A673 (cell line): ENCODE measurements at regions not wholly inside any gene's neighbourhood (a gene's known extent, or its start where the extent isn't known, plus 50 kb on each side); places are given as distances from the start of the nearest gene placed in this dataset.

Source experiments
- BruUV-seq: library from RNA; stranded (reverse); fragments of 400-500 nt; replicated peaks from 2 replicates; lab custom pipeline; 2021; lab: Mats Ljungman, UMichigan
- CTCF ChIA-PET: fragments of 300-600 bp; sonication (Branson Sonifier 250); formaldehyde crosslinking; loops from one replicate; lab custom pipeline; 2022; ENCODE audit warnings: antibody characterized with exemption; lab: Charles Lee
- POLR2A ChIA-PET: fragments of 300-600 bp; sonication (Branson Sonifier 250); formaldehyde crosslinking; loops from one replicate; lab custom pipeline; 2022; ENCODE audit warnings: antibody characterized with exemption; ENCODE audit not compliant: low non-redundant PET; lab: Charles Lee
- DNase-seq: peaks from one replicate; pipeline ENCODE4 v3.0.0-alpha.2; 2015; ENCODE audit warnings: low spot score
- H3K27ac ChIP-seq: fragments of 200-600 bp; sonication (generic); 2 replicates; pipeline ENCODE4 v1.5.1; 2016; ENCODE audit warnings: mixed run types, low read depth, mild to moderate bottlenecking, mixed read lengths, antibody characterized with exemption, low read length; ENCODE audit not compliant: poor library complexity, severe bottlenecking
- H3K27me3 ChIP-seq: fragments of 200-600 bp; sonication (generic); replicated peaks from 2 replicates; pipeline ENCODE4 v1.6.1; 2017; ENCODE audit warnings: mixed run types, low read depth, mild to moderate bottlenecking, mixed read lengths, antibody characterized with exemption, low read length; ENCODE audit not compliant: insufficient read depth, poor library complexity
- H3K36me3 ChIP-seq: fragments of 200-600 bp; sonication (generic); 2 replicates; pipeline ENCODE4 v1.6.1; 2016; ENCODE audit warnings: mixed run types, mild to moderate bottlenecking, mixed read lengths, antibody characterized with exemption, low read length; ENCODE audit not compliant: insufficient read depth, poor library complexity, severe bottlenecking
- H3K4me1 ChIP-seq: fragments of 200-600 bp; sonication (generic); 2 replicates; pipeline ENCODE4 v1.6.1; 2017; ENCODE audit warnings: mixed run types, mild to moderate bottlenecking, mixed read lengths, antibody characterized with exemption, low read length; ENCODE audit not compliant: insufficient read depth, poor library complexity, severe bottlenecking
- H3K4me3 ChIP-seq: fragments of 200-600 bp; sonication (generic); 2 replicates; pipeline ENCODE4 v1.5.1; 2016; ENCODE audit warnings: low read depth, mixed run types, mild to moderate bottlenecking, mixed read lengths, low read length; ENCODE audit not compliant: poor library complexity, severe bottlenecking
- H3K9me3 ChIP-seq: fragments of 200-600 bp; sonication (generic); 2 replicates; pipeline ENCODE4 v1.6.1; 2016; ENCODE audit warnings: mixed run types, low read depth, mild to moderate bottlenecking, mixed read lengths, antibody characterized with exemption, low read length; ENCODE audit not compliant: poor library complexity, severe bottlenecking
- CTCF ChIP-seq: fragments of 300-800, 200-600 bp; sonication (generic); conservative IDR thresholded peaks from 2 replicates; pipeline ENCODE4 v1.5.1; 2017; ENCODE audit warnings: low read depth, mild to moderate bottlenecking, antibody characterized with exemption, low read length, moderate library complexity, mixed read lengths
- EZH2 ChIP-seq: fragments of 200-600 bp; sonication (generic); IDR thresholded peaks from 2 replicates; pipeline ENCODE4 v1.6.1; 2017; ENCODE audit warnings: borderline replicate concordance, low read depth, mild to moderate bottlenecking, mixed read lengths, antibody characterized with exemption, low read length; ENCODE audit not compliant: poor library complexity, severe bottlenecking
- intact Hi-C: fragments of 100-400 bp; cut with micrococcal nuclease; formaldehyde crosslinking; loops from one replicate; pipeline ENCODE4 v1.10.0; 2022; ENCODE audit not compliant: unreplicated experiment

GRCh38 chr7:125125315-125125714 lies 195.7 kb upstream of the POT1 start:
- Histone ChIP-seq H3K9me3 (no peaks in the 10 kb centered on the region), H3K4me3 (no peak overlapping the region), H3K27me3 (no peaks in the 10 kb centered on the region), H3K36me3 (no peaks in the 10 kb centered on the region), H3K4me1 (no peaks in the 10 kb centered on the region), H3K27ac (no peak overlapping the region)
- TF ChIP-seq CTCF, result no peak
- TF ChIP-seq EZH2, result no peak
- BruUV-seq, result no TSS peak
- no peak for DNase-seq
- intact Hi-C loops, result no loop called here
- CTCF ChIA-PET, result interaction anchor here (0.7 kb wide), 1 partner anchor 56 kb away, joined by 5 read pairs; no protein-coding TSS in a partner anchor
- POLR2A ChIA-PET, result no interaction called here

- no peaks in the 10 kb centered on the region for H3K4me1 ChIP-seq
- H3K27me3 ChIP-seq, result no peaks in the 10 kb centered on the region
- ChIA-PET CTCF (no interaction called here), POLR2A (no interaction called here)
- intact Hi-C loops, result no loop called here
- no peak for DNase-seq
- H3K4me3 ChIP-seq, result no peak overlapping the region
- H3K9me3 ChIP-seq, result no peaks in the 10 kb centered on the region
- no TSS peak for BruUV-seq
- TF ChIP-seq EZH2 (no peak), CTCF (no peak)
- no peaks in the 10 kb centered on the region for H3K36me3 ChIP-seq
- no peak overlapping the region for H3K27ac ChIP-seq
These were observed 192.5 kb upstream of the POT1 start for GRCh38 chr7:125122173-125122572.

GRCh38 chr7:125119559-125120115 lies 190.0 kb upstream of the POT1 start:
- TF ChIP-seq EZH2 (no peak), CTCF (no peak)
- Histone ChIP-seq H3K9me3 (no peaks in the 10 kb centered on the region), H3K27ac (no peak overlapping the region), H3K36me3 (no peaks in the 10 kb centered on the region), H3K4me3 (no peak overlapping the region), H3K27me3 (no peaks in the 10 kb centered on the region), H3K4me1 (no peaks in the 10 kb centered on the region)
- POLR2A ChIA-PET, result no interaction called here
- intact Hi-C loops, result no loop called here
- no TSS peak for BruUV-seq
- no peak for DNase-seq
- CTCF ChIA-PET, result no interaction called here
